NCI-H510A (cell line): ENCODE measurements at regions not wholly inside any gene's neighbourhood (a gene's known extent, or its start where the extent isn't known, plus 50 kb on each side); places are given as distances from the start of the nearest gene placed in this dataset.
"Not testable (repeated sequence)": the region's sequence is repeated elsewhere in the genome, so short reads cannot be mapped to it uniquely, and the experiment has no call there.

Experiments
- DNase-seq: peaks from one replicate; lab custom pipeline; 2025; lab: John Stamatoyannopoulos, UW

DNA sequence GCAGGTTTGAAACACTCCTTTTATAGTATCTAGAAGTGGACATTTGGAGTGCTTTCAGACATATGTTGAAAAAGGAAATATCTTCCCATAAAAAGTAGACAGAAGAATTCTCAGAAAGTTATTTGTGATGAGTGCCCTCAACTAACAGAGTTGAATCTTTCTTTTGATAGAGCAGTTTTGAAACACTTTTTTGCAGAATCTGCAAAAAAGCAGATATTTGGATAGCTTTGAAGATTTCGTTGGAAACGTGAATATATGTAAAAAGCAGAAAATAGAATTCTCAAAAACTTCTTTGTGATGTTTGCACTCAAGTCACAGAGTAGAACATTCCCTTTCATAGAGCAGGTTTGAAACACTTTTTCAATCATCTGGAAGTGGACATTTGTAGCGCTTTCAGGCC is 676.4 kb upstream of the ZNF337 start:
- DNase-seq = not testable (repeated sequence)

DNA sequence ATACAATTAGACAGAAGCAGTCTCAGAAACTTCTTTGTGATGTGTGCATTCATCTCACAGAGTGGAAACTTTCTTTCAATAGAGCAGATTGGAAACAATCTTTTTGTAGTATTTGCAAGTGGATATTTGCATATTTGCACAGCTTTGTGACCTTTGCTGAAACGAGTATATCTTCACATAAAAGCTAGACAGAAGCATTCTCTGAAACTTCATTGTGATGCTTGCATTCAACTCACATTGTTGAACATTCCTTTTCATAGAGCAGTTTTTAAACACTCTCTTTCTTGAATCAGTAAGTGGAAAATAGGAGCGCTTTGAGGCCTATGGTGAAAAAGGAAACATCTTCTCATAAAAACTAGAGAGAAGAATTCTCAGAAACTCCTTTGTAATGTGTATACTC is 657.9 kb upstream of the ZNF337 start:
- DNase-seq = no peak

DNA sequence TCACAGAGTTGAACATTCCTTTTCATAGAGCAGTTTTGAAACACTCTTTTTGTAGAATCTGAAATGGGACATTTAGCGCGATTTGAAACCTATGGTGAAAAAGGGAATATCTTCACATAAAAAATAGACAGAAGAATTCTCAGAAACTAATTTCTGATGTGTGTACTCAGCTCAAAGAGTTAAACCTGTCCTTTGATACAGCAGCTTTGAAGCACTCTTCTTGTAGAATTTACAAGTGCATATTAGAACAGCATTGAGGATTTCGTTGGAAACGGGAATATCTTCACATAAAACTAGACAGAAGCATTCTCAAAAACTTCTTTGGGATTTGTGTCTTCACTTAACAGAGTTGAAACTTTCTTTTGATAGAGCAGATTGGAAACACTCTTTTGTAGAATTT is 650.7 kb upstream of the ZNF337 start:
- DNase-seq = no peak

DNA sequence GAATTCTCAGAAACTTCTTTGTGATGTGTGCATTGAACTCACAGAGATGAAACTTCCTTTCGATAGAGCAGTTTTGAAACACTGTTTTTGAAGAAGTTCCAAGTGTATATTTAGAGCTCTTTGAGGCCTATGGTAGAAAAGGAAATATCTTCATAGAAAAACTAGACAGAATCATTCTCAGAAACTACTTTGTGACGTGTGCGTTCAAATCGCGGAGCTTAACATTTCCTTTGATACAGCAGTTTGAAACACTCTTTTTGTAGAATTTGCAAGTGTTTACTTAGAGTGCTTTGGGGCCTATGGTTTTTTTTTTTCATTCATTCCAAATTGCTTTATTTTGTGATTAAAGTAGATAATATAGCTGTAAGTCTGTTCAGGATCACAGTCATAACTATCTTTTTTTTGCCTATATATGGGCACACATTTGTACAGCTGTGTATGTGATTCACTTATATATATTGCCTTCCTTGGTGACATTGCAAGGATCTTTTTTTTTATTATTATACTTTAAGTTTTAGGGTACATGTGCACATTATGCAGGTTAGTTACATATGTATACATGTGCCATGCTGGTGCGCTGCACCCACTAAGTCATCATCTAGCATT is 643.9 kb upstream of the ZNF337 start:
- DNase-seq = not testable (repeated sequence)

DNA sequence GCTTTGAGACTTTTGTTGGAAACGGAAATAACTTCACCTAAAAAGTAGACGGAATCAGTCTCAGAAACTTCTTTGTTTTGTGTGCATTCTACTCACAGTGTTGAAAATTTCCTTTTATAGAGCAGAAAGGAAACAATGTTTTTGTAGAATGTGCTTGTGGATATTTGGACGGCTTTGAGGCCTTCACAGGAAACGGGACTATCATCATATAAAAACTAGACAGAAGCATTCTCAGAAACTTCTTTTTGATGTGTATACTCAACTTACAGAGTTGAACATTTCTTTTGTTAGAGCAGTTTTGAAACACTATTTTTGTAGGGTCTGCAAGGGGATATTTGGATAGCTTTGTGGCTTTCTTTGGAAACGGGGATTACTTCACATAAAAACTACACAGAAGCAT is 627.5 kb upstream of the ZNF337 start:
- no peak for DNase-seq

DNA sequence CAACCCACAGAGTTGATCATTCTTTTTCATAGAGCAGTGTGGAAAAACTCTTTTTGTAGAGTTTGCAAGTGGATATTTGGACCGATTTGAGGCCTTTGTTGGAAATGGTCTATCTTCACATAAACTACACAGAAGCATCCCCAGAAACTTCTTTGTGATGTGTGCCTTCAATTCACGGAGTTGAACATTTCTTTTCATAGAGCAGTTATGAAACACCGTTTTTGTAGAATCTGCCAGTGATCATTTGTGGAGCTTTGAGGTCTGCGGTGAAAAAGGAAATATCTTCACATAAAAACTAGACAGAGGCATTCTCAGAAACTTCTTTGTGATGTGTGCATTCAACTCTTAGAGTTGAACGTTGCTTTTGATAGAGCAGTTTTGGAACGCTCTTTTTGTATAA is 618.4 kb upstream of the ZNF337 start:
- DNase-seq = no peak

DNA sequence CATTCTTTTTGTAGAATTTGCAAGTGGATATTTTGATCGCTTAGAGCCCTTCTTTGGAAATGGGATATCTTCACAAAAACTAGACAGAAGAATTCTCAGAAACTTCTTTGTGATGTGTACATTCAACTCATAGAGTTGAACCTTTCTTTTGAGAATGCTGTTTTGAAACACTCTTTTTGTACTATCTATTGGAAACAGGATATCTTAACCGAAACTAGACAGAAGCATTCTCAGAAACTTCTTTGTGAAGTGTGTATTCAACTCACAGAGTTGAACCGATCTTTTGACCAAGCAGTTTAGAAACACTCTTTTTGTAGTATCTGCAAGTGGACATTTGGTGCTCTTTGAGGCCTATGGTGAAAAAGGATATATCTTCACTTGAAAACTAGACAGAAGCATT is 613.1 kb upstream of the ZNF337 start:
- DNase-seq = not testable (repeated sequence)

DNA sequence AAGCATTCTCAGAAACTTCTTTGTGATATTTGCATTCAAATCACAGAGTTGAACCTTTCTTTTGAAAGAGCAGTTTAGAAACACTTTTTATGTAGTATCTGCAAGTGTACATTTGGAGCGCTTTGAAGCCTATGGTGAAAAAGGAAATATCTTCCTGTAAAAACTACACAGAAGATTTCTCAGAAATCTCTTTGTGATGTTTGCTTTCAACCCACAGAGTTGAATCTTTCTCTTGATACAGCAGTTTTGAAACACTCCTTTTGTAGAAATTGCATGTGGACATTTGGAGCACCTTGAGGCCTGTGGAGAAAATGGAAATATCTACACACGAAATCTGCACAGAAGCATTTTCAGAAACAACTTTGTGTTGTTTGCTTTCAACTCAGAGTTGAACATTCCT is 612.3 kb upstream of the ZNF337 start:
- DNase-seq = no peak

DNA sequence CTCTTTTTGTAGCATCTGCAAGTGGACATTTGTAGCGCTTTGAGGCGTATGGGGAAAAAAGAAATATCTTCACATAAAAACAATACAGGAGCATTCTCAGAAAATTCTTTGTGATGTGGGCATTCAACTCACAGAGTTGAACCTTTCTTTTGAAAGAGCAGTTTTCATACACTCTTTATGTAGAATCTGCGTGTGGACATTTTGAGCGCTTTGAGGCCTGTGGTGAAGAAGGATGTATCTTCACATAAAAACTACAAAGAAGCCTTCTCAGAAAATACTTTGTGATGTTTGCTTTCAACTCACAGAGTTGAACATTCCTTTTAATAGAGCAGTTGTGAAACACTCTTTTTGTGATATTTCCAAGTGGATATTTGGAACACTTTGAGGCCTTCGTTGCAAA is 598.4 kb upstream of the ZNF337 start:
- DNase-seq = no peak

DNA sequence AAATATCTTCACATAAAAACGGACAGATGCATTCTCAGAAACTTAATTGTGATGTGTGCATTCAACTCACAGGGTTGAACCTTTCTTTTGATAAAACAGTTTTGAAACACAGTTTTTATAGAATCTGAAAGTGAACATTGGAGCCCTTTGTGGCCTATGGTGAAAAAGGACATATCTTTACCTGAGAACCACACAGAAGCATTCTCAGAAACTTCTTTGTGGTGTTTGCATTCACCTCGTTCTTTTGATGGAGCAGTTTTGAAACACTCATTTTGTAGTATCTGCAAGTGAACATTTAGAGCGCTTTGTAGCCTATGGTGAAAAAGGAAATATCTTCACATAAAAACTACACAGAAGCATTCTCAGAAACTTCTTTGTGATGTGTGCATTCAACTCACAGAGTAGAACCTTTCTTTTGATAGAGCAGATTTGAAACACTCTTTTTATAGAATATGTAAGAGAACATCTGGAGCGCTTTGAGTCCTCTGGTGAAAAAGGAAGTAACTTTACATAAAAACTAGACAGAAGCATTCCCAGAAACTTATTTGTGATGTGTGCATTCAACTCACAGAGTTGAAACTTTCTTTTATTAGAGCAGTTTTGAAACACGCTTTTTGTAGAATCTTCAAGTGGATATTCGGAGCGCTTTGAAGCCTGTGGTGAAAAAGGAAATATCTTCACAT is 591.9 kb upstream of the ZNF337 start:
- not testable (repeated sequence) for DNase-seq

DNA sequence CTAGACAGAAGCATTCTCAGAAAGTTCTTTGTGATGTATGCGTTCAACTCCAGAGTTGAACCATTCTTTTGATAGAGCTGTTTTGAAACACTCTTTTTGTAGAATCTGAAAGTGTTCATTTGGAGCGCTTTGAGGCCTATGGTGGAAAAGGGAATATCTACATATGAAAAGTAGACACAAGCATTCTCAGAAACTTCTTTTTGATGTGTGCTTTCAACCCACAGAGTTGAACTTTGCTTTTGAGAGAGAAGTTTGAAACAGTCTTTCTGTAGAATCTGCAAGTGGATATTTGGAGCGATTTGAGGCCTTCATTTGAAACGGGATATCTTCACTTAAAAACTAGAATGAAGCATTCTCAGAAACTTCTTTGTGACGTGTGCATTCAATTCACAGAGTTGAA is 582.6 kb upstream of the ZNF337 start:
- no peak for DNase-seq

DNA sequence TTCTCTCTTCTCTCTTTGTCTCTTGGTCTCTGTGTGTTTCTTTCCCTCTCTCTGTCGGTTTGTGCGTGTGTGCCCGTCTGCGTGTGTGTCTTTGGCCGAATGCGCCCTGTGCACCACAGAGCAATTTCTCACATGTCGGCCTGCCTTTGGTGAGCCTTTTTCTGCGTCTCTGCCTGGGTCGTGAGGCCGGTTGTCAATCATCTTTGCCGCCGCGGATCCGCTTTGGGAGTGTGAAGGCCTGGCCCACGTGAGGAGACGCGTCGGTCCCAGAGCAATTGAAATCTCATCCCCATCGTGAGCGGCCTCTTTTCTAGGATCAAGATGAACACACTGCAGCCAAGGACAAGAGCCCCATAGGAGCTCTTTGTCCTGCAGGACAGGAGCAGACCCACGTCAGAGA is 580.7 kb upstream of the ZNF337 start:
- no peak for DNase-seq

DNA sequence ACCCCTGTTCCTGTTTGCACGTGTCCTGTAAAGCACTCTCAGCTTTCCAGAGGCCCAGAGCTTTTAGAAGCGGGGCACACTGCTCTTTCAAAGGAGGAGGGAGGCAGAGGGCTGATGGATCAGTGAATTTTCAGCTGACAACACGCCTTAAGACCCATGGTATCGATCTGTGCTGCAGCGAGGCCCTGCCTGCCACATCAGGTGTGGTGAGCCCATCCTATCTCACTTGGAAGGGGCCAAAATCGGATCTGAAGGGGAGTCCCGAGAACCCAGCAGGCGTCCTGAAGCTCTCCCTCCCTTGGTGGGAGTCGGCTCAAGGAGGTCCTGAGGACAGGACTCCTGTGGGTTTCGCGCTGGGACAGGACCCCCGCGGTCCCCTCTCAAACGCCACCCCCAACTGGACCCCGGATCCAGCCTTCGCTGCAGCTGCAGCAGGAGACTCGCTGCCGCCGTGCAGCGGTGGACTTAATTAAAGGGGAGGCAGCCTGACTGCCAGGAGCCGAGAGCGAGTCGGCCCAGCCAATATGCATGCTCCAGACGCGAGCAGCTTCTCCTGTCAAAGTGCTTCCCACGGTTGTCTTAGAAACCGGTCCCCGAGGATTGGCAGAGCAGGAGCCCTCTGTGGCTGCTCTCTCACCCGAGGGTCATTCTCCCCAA is 580.0 kb upstream of the ZNF337 start:
- DNase-seq = no peak

DNA sequence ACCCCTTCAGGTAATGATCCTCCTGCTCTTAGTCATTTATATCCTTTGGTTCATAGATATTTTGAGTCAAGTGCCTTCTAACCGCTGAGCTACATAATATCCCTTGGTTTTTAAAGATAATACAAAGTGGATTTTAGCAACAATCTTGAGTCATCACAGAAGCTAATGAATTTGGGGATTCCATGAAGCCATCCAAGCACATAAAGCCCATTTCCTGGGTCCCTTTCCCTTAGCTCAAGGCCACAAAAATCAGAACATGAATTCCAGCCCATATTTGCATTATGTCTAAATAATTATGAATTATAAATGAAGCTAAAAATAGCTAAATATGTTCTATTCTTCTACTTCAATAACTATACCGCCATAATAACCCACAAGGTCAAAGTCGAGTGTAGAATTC is 572.1 kb upstream of the ZNF337 start:
- not testable (repeated sequence) for DNase-seq

DNA sequence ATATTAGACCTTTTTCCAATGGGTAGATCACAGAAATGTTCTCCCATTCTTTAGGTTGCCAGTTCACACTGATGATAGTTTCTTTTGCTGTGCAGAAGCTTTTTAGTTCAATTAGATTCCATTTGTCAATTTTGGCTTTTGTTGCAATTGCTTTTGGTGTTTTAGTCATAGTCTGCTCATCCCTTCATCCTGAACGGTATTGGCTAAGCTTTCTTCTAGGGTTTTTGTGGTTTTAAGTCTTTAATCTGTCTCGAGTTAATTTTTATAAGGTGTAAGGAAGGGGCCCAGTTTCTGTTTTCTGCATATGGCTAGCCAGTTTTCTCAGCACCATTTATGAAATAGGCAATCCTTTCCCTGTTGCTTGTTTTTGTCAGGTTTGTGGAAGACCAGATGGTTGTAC is 564.3 kb upstream of the ZNF337 start:
- DNase-seq = not testable (repeated sequence)

DNA sequence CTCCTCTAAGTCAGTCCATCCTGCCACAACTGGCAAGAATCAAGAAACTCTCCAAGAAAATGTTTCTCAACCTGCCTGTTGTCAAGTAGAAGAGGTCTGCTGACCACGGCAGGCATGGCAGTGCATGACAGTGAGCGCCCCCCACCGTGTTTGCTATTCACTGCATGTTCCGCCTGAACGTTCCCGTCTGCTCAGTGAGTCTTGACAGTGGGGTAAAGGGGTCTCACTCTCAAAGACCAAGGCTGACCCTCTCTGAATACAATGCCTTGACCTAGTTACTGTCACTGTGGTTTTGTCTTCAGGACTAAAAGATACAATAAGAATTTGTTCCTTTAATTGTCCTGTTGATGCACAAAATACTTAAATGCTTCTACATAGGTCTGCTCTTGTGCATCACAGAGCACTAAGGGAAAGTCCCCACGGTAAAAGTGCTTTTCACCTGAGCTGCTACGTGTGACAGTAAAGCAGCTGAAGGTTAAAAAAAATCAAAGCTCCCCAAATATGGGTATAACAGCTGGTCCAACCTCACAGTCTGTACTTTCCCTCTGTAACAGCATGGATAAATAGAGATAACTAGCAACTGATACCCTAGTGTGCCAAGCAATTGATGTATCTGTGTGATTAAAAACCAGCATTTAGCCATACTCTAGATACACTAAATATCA is 555.8 kb upstream of the ZNF337 start:
- DNase-seq = not testable (repeated sequence)

DNA sequence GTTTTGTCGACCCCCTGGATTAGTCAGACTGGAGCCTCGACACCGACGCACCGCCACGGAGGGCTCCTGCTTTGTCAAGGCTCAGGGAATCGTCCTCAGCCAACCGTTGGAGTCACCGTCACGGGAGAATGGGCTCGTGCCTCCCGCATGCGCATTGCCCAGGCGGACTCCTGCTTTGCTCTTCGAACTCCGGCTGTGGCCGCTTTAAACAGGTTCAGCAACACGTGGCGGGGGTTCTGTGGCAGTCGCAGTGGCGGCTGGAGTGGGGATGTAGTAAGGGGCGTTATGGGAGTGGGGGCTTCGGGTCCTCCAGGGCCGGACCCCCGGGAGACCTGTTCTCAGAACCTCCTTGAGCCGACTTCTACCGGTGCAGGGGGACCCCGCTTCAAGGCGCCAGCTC is 554.7 kb upstream of the ZNF337 start:
- DNase-seq = not testable (repeated sequence)

DNA sequence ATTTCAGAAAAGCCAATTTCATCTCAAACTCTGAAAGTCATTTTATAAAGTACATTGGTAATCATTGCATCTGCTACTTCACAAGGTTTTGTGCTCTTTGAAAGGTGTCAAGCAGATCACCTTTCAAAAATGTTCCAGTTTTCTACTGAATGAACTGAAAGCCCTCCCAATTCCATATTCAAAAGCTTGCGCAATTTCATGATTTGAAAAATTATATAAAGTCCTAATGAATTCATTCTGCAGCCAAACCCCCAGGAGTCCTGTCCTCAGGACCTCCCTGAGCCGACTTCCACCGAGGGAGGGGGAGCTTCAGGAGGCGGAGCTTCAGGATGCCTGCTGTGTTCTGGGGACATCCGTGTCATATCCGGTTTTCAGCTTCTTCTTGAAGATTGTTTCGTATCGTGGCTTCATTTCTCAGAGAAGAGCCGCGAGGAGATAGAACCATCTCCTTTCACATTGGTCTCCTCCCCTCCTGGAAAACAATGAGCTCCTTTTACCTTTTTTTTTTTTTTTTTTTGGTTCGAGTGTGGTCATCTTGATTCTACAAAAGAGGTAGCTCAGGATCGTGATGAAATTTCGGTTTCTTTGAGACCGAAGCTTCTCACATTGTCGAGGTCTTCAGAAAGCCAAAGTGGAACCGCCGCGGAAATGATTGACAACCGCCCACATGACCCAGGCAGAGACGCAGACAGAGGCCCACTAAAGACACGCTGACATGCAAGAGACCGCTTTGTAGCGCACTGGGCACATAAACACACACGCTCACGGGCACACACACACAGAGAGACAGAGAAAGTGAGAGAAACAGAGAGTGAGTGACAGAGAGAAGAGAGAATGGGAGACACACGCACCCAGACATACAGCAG is 553.8 kb upstream of the ZNF337 start:
- not testable (repeated sequence) for DNase-seq

DNA sequence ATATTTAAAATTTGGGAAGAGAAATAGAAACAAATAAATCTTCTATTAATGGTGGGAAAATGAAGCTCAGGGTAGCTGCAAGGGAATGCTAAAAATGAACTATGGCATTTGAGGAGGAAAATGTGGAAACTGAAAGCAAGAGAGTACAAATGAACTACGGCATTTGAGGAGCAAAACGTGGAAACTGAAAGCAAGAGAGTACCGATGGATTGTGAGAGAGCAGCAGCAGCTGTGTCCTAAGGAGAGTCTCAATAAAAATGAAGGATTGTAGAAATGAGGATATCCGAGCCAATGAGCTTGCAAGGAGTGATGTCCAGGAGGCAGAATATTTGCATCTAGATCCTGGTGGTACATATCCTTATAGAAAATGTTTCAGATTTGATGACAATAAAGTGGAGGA is 547.1 kb upstream of the ZNF337 start:
- DNase-seq = no peak

DNA sequence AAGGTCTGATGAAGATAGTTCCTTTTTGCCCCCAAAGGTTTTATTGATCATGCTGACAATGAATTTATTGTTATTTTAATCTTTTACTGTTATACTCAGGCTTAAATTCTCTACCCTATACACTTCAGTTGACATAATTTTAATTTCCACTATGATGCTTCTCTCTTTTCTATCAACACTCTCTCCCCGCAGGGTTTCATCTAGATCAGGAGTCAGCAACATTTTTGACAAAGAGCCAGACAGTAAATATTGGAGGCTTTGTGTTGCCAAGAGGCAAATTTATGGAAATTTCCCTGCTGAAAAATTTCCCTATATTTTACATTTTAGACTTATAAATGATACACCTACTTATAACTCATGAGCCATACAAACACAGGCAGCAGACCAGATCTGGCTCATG is 524.0 kb upstream of the ZNF337 start:
- DNase-seq = not testable (repeated sequence)

DNA sequence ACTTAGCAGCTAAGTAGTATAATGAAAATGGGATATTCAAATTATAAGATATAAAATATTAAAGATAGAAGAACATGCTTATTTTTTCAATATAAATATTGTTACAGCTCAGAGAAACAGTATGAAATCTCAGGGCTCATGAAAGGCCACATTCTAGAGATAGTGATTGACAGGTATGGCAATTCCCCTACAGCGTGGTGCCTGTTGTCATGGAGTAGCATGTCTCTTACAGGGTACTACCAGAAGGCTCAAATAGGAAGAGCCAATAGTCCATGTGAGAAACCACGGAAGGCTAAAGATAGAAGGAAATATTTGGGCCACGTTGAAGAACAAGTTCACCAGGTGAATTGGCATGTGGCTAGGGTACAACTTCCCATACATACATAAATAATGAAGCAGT is 522.9 kb upstream of the ZNF337 start:
- DNase-seq = not testable (repeated sequence)

DNA sequence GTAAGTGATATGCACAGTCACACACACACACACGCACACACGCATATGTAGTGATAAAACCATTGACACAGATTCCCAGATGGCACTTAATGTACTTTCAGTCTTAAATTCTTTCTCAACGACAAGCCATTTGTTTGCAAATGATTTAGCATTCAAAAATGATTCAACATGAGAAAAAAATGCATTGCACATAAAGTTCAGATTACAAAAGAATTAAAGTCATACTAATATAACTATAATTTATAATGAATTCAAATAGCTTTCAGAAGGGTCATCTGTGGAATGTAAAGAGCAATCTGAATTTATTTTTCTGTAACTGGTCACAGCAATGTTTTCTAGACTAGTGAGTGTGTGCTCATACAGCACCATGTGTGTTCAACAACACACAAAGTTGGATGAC is 521.6 kb upstream of the ZNF337 start:
- DNase-seq = no peak
